ENCODE measurements at regions not wholly inside any gene's neighbourhood (a gene's known extent, or its start where the extent isn't known, plus 50 kb on each side); places are given as distances from the start of the nearest gene placed in this dataset.
"Not testable (repeated sequence)": the region's sequence is repeated elsewhere in the genome, so short reads cannot be mapped to it uniquely, and the experiment has no call there.

DNA sequence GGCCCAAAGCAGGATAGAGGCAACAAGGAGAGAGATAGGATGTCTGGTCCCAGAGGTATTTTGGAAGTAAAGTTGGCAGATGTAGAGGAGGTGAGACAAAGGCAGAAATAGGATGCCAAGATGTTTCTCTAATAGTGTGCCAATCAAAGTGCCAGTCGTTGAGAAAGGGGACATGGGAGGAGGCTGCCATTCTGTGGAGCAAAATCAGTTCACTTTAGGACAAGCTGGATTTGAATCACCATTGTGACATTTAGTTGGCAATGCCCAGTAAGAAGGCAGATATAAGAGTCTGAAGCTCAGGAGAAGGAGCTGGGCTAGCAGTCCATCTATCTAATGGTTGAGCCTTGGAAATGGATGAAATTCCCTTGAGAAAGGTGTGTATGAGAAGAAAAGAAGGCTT is 53.8 kb downstream of the ADRB2 start:
- in situ Hi-C loops (cut with HindIII; ENCODE audit: low pct_unique_long_range_greater_than_20kb, low sequenced_read_pairs) = no loop called here
- no peak for DNase-seq (ENCODE audit: low read depth)

DNA sequence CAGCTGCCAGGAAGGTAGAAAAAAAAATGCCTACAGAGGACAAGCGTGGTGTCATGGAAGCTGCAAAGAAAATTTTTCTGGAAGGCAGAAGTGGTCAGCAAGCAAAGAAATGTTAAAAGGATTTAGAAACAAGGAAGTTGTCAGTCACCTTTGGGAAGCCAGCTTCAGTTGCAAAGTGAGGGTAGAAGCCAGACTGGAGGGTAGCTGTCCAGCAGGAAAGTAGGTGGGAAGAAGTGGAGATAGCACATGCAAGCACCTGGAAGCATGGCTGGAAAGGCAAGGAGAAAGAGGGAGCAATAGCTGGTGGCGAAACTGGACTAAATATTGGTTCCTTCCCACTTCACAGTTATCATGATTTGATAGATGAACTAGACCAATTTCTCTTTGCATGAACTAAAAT is 54.3 kb downstream of the ADRB2 start:
- no peak for DNase-seq (ENCODE audit: low read depth)
- in situ Hi-C loops (cut with HindIII; ENCODE audit: low pct_unique_long_range_greater_than_20kb, low sequenced_read_pairs) = no loop called here

DNA sequence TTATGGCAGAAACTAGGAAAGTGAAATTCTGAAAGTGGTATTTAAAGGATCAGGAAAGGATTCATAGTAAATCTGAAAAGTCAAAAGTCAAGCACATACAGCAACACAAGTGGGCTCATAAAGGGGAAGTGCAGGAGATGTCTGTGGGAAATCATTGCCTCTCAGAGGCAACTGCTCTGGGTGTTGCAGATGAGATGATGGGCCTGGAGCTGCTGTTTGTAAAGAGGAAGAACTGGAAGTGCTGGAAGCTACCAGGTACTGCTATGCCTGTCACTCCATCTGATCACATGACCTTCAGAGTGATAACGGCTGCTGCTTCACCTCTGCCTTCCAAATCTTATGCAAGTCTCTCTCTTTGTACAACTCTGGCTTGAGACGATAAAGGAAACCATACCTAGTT is 55.9 kb downstream of the ADRB2 start:
- in situ Hi-C loops (cut with HindIII; ENCODE audit: low pct_unique_long_range_greater_than_20kb, low sequenced_read_pairs) = no loop called here
- DNase-seq (ENCODE audit: low read depth) = no peak

DNA sequence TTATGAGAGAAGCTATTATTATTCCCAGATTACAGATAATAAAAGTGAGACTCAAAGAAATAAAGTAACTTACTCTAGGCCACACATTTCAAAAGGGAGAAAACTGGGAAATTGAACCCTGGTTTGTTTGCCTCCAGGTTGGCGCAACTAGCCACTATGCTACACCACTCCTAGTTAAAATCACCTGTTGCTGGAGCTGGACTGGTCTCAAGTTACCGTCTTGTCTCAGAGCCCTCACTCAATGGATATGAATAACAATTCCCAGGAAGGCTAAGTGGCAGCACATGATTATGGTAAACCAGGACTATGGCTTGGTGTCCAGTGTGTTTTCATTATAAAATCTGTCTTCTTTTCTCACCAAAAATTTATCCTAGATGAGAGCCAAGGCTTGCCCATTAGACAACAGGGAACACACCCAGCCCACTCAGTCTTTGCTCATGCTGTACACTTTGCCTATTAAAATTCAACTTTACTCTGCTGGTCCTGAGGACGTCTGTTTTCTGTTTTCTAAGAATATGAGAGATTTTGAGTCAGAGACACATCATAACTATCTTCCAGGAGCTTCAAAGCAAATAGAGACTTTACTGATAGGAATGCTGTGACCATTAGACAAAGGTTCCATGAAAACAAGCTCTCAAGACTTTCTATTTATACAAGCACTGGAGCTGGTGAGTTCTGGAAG is 58.1 kb downstream of the ADRB2 start:
- DNase-seq (ENCODE audit: low read depth) = no peak
- in situ Hi-C loops (cut with HindIII; ENCODE audit: low pct_unique_long_range_greater_than_20kb, low sequenced_read_pairs) = no loop called here

DNA sequence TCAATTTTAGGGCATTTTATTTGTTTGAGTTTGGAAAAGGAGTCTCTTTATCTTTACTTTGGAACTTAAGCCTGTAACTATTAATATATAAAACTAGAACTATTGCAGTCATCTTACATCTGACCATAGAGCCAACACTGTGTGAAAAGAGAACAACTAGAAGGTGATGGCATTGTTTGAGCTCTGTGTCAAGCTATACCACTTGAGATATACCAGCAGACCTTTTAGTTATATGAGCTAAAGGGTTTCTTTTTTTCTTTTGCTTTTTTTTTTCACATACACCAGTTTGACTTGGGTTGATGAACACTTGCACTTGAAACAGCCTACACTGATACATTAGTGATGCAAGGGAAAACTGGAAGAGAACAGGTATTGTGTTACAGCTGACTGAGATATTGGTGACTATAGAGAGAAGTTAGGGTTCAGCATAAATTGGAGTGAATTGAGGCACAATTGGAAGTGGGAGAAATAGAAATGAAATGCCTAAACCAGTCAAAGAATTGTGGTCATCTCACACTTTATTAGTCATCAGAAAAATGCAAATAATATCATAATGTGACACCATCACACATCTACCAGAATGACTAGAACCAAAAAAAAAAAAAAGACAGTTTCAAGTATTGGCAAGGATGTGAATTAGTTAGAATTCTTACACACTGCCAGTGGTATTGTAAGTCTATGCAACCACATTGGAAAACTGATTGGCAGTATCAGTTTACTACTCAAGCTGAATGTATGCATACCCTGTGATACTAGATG is 60.9 kb downstream of the ADRB2 start:
- no peak for DNase-seq (ENCODE audit: low read depth)
- in situ Hi-C loops (cut with HindIII; ENCODE audit: low pct_unique_long_range_greater_than_20kb, low sequenced_read_pairs) = no loop called here

DNA sequence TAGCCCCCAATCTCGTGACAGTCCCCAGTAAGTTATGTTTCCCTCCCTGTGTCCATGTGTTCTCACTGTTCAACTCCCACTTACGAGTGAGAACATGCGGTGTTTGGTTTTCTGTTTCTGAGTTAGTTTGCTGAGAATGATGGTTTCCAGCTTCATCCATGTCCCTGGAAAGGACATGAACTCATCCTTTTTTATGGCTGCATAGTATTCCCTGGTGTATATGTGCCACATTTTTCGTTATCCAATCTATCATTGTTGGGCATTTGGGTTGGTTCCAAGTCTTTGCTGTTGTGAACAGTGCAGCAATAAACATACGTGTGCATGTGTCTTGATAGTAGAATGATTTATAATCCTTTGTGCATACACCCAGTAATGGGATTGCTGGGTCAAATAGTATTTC is 63.5 kb downstream of the ADRB2 start:
- DNase-seq (ENCODE audit: low read depth); in situ Hi-C loops (cut with HindIII; ENCODE audit: low pct_unique_long_range_greater_than_20kb, low sequenced_read_pairs): not testable (repeated sequence)

DNA sequence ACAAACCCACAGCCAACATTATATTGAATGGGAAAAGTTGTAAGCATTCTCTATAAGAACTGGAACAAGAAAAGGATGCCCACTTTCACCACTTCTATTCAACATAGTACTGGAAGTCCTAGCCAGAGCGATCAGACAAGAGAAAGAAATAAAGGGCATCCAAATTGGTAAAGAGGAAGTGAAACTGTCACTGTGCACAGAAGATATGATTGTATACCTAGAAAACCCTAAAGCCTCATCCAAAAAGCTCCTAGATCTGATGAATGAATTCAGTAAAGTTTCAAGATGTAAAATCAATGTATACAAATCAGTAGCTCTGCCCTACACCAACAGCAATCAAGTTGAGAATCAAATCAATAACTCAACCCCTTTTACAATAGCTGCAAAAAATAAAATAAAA is 69.0 kb downstream of the ADRB2 start:
- DNase-seq (ENCODE audit: low read depth); in situ Hi-C loops (cut with HindIII; ENCODE audit: low pct_unique_long_range_greater_than_20kb, low sequenced_read_pairs): not testable (repeated sequence)

DNA sequence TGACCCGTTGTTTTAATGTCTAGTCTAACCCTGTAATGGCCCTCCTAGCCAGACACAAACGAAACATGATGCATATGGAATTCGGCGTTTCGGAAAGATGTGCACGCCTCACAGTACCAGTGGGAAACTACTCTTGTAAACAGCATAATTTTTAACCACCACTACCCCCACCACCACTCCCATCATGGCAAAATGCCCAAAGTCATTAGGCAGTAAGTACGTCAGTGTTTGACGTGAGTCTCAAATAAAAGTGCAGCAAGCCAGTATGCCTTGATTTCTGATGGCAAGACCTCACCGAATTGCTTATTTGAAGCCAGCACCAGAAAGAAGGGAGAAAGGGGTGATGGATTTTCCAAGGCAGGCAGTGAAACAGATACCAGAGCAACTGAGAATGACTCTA is 71.4 kb downstream of the ADRB2 start:
- no peak for DNase-seq (ENCODE audit: low read depth)
- in situ Hi-C loops (cut with HindIII; ENCODE audit: low pct_unique_long_range_greater_than_20kb, low sequenced_read_pairs) = no loop called here

DNA sequence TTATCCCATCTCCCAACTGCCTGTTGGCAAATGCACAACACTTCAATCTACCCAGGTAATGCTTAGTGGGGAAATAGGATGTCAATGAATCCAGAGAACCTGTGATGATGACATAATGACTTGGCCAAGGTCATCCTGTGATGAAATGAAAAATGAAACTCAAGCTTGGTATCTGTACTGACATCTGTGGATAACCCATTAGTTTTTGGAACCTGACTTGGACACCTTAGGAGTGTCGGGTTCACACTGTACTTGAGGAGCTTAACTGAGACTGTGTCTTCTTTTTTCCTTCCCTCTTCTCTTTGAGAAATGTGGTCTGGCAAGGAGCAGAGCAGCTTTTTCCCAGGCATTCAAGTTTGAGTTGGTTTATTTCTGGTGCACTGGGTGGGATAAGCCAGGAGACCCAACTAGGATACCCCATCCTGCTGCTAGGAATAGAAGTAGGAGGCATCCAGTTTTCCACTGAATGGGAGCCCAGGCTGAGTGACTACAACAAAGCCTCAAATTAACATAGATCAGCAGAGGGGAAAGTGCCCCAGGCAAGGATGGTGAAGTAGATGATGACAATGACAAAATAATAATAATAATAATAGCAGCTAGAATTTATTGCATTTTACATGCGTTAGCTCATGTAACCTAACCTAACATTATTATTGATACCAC is 72.1 kb downstream of the ADRB2 start:
- in situ Hi-C loops (cut with HindIII; ENCODE audit: low pct_unique_long_range_greater_than_20kb, low sequenced_read_pairs) = no loop called here
- DNase-seq (ENCODE audit: low read depth) = no peak

DNA sequence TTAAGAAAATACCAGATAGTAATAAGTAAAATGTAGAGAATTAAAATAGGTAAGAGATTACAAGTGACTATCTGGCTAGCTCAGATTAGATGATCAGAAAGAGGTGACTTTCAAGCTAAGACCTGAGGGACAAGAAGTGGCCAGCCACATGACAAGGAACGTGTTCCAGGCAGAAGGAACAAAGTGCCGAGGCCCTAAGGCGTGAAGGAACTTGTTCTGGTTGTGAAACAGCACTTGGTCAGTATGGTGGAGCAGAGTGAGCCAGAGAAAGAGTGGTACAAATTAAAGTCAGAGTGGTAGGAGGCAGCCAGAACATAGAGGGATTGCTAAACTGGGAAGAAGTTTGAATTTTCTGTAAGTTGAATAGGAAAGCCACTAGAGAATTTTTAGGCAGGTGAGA is 73.6 kb downstream of the ADRB2 start:
- no peak for DNase-seq (ENCODE audit: low read depth)
- in situ Hi-C loops (cut with HindIII; ENCODE audit: low pct_unique_long_range_greater_than_20kb, low sequenced_read_pairs) = no loop called here

DNA sequence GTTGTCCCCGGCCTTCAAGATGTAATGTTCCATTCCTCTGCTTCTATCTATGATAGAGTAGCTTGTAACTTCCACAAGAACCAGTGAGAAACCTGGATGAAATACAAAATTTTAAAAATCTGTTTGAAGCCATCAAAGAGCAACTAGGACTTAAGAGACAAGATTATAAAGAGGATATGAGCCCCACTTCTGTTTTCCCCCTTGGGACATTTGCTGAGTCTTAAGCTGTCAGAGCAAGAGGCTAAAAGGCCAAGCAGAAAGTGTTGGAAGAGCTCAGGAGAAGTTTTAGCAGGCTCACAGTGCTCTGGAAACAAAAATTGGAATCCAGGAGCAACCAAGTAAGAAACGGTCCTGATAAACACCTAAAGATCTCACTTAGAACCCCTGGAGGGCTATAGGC is 76.1 kb downstream of the ADRB2 start:
- no peak for DNase-seq (ENCODE audit: low read depth)
- in situ Hi-C loops (cut with HindIII; ENCODE audit: low pct_unique_long_range_greater_than_20kb, low sequenced_read_pairs) = no loop called here

DNA sequence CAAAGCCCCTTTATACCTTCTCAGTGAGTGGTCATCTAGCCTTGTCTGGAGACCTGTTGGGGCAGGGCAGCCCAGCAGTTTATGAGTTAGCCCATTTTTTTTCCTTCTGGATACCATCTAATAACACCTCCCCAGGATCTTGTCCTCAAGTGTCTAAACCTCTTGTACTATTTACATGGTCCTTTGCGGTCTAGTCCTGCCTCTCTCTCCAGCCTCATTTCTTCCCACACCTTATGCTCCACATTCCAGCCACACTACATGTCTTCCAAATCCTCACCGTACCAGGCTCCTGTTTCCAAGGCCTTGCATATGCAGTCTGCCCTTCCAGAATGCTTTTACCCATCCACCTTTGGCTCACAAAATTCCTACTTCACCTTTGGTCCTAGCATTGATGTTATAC is 77.2 kb downstream of the ADRB2 start:
- in situ Hi-C loops (cut with HindIII; ENCODE audit: low pct_unique_long_range_greater_than_20kb, low sequenced_read_pairs) = no loop called here
- DNase-seq (ENCODE audit: low read depth) = no peak

DNA sequence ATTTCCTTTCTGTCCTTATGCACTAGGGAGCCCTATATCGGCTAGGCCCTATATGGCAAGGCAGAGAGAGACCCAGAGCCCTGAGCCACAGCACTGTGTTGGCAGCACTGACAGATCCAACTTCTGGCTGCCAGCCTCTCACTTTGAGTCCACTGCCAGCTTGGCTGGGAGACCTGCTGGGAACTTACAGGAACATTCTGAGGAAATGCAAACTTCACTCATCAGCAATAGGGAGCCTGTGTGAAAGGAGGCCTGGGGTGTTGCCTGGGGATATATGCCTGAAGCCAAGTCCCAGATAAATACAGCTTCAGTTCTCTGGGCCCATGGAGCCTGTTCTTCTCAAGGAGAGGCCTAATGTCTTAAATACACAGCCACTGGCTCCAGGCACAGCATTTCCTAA is 78.0 kb downstream of the ADRB2 start:
- in situ Hi-C loops (cut with HindIII; ENCODE audit: low pct_unique_long_range_greater_than_20kb, low sequenced_read_pairs) = no loop called here
- no peak for DNase-seq (ENCODE audit: low read depth)

DNA sequence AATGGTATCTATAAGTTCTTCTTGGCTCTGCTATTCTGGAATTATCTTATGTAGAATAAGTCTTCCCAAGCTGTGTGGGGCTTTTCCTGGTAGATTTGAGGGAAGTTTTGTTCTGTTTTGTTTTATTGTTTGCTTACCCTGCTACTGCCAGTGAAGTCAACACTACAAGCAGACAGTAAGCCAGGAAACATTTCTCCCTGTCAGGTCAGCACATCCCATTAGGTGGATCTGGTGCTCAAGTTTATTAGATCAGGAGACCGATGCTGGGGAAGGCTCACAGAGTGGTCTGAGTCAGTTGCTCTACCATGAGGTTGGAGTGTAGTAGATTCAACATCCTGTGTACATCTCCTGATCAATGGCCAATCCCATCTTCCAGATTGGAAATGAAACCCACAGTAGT is 79.1 kb downstream of the ADRB2 start:
- no peak for DNase-seq (ENCODE audit: low read depth)
- in situ Hi-C loops (cut with HindIII; ENCODE audit: low pct_unique_long_range_greater_than_20kb, low sequenced_read_pairs) = no loop called here

DNA sequence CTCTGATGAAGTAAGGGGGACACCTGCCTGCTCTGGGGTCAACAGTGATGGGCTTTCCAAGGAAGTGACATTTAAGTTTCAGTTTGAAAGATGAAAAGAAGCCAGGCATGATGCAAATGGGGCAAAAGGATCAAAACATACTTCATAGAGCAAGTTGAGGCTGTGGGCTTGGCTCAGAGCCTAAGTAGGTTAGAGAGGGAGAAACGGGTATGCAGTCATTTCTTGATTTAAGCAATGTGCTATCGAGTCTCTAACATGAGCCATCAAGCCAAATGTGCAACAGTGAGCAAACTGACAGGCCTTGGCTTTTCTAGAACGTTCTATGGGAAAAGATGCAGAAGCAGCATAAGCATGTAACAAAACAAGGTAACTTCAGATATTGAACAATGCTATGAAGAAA is 80.6 kb downstream of the ADRB2 start:
- DNase-seq (ENCODE audit: low read depth) = no peak
- in situ Hi-C loops (cut with HindIII; ENCODE audit: low pct_unique_long_range_greater_than_20kb, low sequenced_read_pairs) = no loop called here

DNA sequence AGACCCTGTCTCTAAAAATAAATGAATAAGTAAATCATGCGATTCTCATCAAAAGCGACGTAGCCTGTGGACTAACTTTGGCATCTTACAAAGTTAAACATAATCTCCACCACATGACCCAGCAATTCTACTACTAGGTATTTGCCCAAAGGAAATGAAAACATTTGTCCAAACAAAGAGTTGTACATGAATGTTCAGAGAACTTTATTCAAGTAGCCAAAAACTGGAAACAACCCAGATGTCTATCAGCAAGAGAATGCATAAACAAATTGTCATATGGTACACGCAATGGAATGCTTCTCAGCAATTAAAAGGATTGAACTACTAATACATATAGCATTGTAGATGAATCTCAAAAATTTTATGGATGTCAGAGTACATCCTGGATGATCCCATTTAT is 82.6 kb downstream of the ADRB2 start:
- peak; percentile 72 for DNase-seq (ENCODE audit: low read depth)
- in situ Hi-C loops (cut with HindIII; ENCODE audit: low pct_unique_long_range_greater_than_20kb, low sequenced_read_pairs) = no loop called here

DNA sequence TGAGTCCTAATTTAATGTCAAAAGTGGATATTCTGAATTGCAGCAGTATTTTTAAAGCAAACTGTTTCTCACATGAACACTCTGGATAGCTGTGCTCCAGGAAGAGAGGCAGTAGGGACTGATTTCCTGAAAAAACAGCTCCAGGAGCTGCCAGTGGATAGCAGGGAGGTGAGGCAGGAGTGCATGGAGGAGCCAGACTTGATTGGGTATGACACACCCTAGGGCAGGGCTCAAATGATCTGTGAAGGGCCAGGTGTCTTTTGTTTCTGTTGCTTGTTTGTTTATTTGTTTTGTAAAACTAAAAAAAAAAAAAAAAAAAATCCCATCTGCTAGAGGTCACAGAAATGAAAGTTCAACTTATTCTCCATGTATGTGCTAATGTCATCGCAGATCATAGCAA is 83.4 kb downstream of the ADRB2 start:
- in situ Hi-C loops (cut with HindIII; ENCODE audit: low pct_unique_long_range_greater_than_20kb, low sequenced_read_pairs) = loop anchor here (10.0 kb wide), 1 partner anchor 95 kb away; no protein-coding TSS in a partner anchor
- DNase-seq (ENCODE audit: low read depth) = peak; percentile 50

DNA sequence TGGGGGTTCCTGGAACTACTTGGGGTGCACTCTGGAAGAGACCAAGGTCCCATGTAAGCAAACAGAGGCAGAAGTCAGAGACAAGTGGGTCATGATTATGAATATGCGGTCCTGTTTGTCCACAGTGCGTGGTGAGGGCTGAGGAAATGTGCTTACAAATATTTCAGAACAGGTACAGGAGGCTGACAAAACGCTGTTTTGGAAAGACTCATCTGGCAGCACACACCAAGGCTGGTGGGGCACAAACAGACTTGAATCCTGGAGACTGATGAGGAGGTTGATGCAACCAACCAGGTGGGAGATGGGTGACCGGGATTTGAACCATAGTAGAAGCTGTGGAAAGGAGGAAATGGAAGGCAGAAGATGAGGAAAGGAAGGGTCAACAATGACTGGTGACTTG is 83.8 kb downstream of the ADRB2 start:
- in situ Hi-C loops (cut with HindIII; ENCODE audit: low pct_unique_long_range_greater_than_20kb, low sequenced_read_pairs) = loop anchor here (10.0 kb wide), 1 partner anchor 95 kb away; no protein-coding TSS in a partner anchor
- DNase-seq (ENCODE audit: low read depth) = no peak

DNA sequence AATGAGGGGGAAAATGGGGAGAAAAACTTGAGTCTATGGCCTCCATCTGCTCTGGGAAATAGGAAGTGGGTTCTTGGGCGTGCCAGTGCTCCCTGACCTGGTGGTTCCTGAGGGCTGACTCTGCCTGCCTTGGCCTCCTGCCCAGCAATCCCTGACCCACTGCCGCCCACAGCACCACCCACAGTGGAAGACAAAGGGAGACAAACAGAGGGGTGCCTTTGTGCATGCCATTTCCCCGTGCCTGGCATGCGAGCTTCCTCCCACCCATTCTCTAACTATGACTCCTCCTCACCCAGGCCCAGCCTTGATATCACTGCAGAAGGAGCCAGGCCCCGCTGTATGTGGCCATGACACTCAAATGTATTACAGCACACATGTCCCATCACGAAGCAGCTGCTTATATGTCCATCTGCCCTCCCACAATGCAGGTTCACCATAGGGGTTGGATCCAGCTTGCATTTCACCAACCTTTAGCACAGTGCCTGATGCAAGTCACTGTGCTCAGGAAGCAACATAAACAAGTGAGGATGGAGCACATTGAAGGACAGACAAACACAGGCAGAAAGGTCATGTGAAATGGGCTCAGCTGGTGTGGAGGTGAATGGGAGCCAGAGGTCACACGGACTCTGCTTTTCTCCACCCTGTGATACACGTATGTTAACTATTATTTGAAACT is 84.4 kb downstream of the ADRB2 start:
- peak; percentile 46 for DNase-seq (ENCODE audit: low read depth)
- in situ Hi-C loops (cut with HindIII; ENCODE audit: low pct_unique_long_range_greater_than_20kb, low sequenced_read_pairs) = loop anchor here (10.0 kb wide), 1 partner anchor 94 kb away; no protein-coding TSS in a partner anchor

Measured in Caki2 (cell line).